RWPE1 (cell line): ENCODE measurements at regions not wholly inside any gene's neighbourhood (a gene's known extent, or its start where the extent isn't known, plus 50 kb on each side); places are given as distances from the start of the nearest gene placed in this dataset.

Experiments used
- CTCF ChIA-PET: fragments of 350-600 bp; sonication (Branson Sonifier 250); formaldehyde crosslinking; extraction: SDS; loops from one replicate; lab custom pipeline; 2021; lab: Yijun Ruan, JAX
- POLR2A ChIA-PET: fragments of 400-600 bp; formaldehyde crosslinking; extraction: SDS; loops from one replicate; lab custom pipeline; 2020; ENCODE audit warnings: antibody characterized with exemption; ENCODE audit not compliant: low non-redundant PET; lab: Yijun Ruan, JAX
- DNase-seq: peaks from one replicate; pipeline ENCODE4 v3.0.0; 2012; ENCODE audit warnings: low spot score
- H3K27ac ChIP-seq: fragments of 450-650 bp; 2 replicates; pipeline ENCODE4 v1.5.1; 2017
- TF ChIP-seq, protein P1 (sequence below): fragments of 450-650 bp; conservative IDR thresholded peaks from 2 replicates; pipeline ENCODE4 v1.5.1; 2017; ENCODE audit warnings: low read depth, mild to moderate bottlenecking

- CTCF ChIA-PET, result no interaction called here
- POLR2A ChIA-PET, result no interaction called here
- TF ChIP-seq, protein P1, sequence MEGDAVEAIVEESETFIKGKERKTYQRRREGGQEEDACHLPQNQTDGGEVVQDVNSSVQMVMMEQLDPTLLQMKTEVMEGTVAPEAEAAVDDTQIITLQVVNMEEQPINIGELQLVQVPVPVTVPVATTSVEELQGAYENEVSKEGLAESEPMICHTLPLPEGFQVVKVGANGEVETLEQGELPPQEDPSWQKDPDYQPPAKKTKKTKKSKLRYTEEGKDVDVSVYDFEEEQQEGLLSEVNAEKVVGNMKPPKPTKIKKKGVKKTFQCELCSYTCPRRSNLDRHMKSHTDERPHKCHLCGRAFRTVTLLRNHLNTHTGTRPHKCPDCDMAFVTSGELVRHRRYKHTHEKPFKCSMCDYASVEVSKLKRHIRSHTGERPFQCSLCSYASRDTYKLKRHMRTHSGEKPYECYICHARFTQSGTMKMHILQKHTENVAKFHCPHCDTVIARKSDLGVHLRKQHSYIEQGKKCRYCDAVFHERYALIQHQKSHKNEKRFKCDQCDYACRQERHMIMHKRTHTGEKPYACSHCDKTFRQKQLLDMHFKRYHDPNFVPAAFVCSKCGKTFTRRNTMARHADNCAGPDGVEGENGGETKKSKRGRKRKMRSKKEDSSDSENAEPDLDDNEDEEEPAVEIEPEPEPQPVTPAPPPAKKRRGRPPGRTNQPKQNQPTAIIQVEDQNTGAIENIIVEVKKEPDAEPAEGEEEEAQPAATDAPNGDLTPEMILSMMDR, result no peak
- H3K27ac ChIP-seq, result no peak overlapping the region
- DNase-seq, result no peak
These were observed 880.6 kb downstream of the UQCRFS1 start for GRCh38 chr19:28332351-28332750.

DNA sequence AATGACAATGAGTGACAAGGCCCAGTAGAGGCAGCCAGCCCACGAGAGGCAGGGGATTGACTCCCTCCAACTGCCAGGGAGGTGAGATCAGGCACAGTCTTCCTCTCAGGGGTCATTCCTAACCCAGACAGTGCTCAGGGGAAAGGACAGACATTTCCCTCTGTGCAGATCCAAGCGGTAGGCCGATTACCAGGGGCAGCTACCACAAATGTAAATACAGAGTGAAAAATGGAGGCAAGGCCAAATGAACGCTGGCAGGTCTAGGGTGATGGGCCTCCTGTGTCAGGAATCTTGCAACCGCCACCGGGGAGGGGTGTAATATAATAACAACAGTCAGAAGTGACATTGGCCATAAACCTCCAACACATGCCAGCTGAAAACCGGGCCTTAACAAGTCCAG is 881.4 kb downstream of the UQCRFS1 start:
- ChIA-PET POLR2A (no interaction called here), CTCF (no interaction called here)
- TF ChIP-seq, protein P1, result no peak
- no peak overlapping the region for H3K27ac ChIP-seq
- no peak for DNase-seq

DNA sequence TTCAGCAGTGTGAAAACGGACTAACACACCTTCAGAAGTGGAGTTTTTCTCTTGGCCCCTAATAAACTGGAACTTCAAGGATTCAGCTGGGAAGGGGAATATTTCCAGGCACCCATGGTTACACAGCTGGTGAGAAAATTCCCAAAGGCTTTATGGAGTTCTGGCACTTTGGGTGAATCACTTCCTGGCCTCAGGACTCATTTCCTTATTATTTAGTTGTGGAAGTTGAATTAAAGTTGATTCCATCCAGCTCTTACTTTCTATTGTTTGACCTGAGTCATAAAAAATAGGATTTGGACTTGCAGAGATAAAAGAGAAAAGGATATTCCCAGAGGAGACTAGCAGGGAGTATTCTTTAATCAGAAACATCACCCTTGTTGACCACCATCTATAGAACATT is 882.1 kb downstream of the UQCRFS1 start:
- CTCF ChIA-PET, result no interaction called here

DNA sequence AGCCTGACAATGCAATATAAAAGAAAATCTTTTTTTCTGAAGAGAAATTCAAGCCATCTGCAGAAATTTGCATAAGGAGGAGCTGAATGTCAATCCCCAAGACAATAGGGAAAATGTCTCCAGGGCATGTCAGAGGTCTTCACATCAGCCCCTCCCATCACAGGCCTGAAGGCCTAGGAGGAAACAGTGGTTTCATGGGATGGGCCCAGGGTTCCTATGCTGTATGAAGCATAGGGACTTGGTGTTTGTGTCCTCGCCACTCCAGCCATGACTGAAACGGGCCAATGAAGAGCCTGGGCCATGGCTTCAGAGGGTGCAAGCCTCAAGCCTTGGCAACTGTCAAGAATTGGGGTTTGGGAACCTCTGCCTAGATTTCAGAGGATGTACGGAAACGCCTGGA is 883.5 kb downstream of the UQCRFS1 start:
- CTCF ChIA-PET, result no interaction called here
- TF ChIP-seq, protein P1, result no peak
- POLR2A ChIA-PET, result no interaction called here

More for the DNA sequence above, 882.1 kb downstream of the UQCRFS1 start:
- POLR2A ChIA-PET, result no interaction called here
- TF ChIP-seq, protein P1, result no peak
- DNase-seq, result no peak
- H3K27ac ChIP-seq, result no peak overlapping the region

DNA sequence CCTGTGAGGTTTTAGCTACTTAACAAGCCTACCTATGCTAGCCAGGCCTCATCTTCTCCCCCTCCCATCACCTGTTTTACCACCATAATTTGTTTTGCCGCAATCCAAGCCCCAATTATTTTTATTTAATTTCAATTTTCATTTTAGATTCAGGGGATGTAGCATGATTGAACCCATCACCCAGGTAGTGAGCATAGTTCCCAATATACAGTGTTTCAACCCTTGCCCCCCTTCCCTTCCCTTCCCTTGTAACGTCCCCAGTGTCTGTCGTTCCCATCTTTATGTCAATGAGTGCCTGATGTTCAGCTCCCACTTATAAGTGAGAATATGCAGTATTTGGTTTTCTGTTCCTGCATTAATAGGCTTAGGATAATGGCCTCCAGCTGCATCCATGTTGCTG is 885.0 kb downstream of the UQCRFS1 start:
- POLR2A ChIA-PET, result no interaction called here
- DNase-seq, result no peak
- TF ChIP-seq, protein P1, result no peak
- H3K27ac ChIP-seq, result no peak overlapping the region
- CTCF ChIA-PET, result no interaction called here

More for the DNA sequence above, 883.5 kb downstream of the UQCRFS1 start:
- DNase-seq, result no peak
- no peak overlapping the region for H3K27ac ChIP-seq

DNA sequence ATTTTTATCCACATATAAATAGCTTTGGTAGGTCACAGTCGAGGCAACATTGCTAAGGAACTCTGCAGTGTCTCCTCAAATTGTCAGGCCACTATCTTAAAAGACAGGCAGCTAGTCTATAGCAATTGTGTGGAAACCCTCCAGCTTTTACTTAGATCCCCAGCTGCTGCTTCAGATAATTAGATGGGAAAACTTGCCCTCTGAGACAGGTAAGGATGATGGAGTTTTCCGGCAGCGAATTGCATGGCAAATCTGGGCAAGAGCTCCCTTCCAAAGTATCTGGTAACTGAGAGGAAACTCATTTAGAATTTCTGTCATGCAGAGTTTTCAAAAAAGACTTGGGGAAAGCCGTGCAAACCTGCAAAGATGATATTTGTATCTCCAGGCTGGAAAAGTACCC is 886.2 kb downstream of the UQCRFS1 start:
- DNase-seq, result no peak
- ChIA-PET POLR2A (no interaction called here), CTCF (no interaction called here)
- TF ChIP-seq, protein P1, result no peak
- H3K27ac ChIP-seq, result no peak overlapping the region
